H1 (cell line): ENCODE measurements at regions not wholly inside any gene's neighbourhood (a gene's known extent, or its start where the extent isn't known, plus 50 kb on each side); places are given as distances from the start of the nearest gene placed in this dataset.
A peak's percentile ranks its signal among the peaks of the same experiment; 100 is the strongest.

ENCODE experiments used
- BACH1 ChIP-seq: IDR thresholded peaks from 2 replicates; pipeline ENCODE4 v1.6.1; 2012; ENCODE audit warnings: low read length, improper control_type of control experiment
- CHD7 ChIP-seq: fragments of 300-600 bp; sonication (generic); IDR thresholded peaks from 2 replicates; pipeline ENCODE4 v1.7.1; 2012; ENCODE audit warnings: low read length, moderate library complexity, mild to moderate bottlenecking, inconsistent platforms; ENCODE audit not compliant: insufficient replicate concordance
- CTCF ChIP-seq, 3 experiments: IDR thresholded peaks; 1 replicate in 2 of 3; 2 replicates in 1 of 3; pipeline versions ENCODE4 v1.5.1 to v1.6.1; 2011; ENCODE audit warnings: low read length in 3 of 3, mild to moderate bottlenecking in 3 of 3, inconsistent platforms in 2 of 3, low read depth in 1 of 3, moderate library complexity in 1 of 3; ENCODE audit not compliant: insufficient read depth in 1 of 3; ENCODE audit errors: control extremely low read depth in 1 of 3
- EZH2 ChIP-seq: fragments of 200-600 bp; sonication (generic); IDR thresholded peaks from 2 replicates; pipeline ENCODE4 v1.7.1; 2012; ENCODE audit warnings: low read depth, mild to moderate bottlenecking, moderate library complexity, low read length, inconsistent platforms; ENCODE audit not compliant: severe bottlenecking
- FOSL1 ChIP-seq: IDR thresholded peaks from 2 replicates; pipeline ENCODE4 v1.6.1; 2011; ENCODE audit warnings: mild to moderate bottlenecking, low read depth, low read length, moderate library complexity; ENCODE audit not compliant: insufficient read depth
- RFX5 ChIP-seq: IDR thresholded peaks from 2 replicates; pipeline ENCODE4 v1.6.1; 2011; ENCODE audit warnings: low read depth, low read length, improper control_type of control experiment, borderline replicate concordance
- RXRA ChIP-seq: IDR thresholded peaks from 2 replicates; pipeline ENCODE4 v1.6.1; 2011; ENCODE audit warnings: low read depth, mild to moderate bottlenecking, low read length, moderate library complexity; ENCODE audit not compliant: insufficient read depth
- SP2 ChIP-seq: IDR thresholded peaks from 2 replicates; pipeline ENCODE4 v1.6.1; 2012; ENCODE audit warnings: mild to moderate bottlenecking, low read length, inconsistent platforms
- SRF ChIP-seq: IDR thresholded peaks from 2 replicates; pipeline ENCODE4 v1.6.1; 2011; ENCODE audit warnings: mild to moderate bottlenecking, low read depth, low read length, moderate library complexity

- TF ChIP-seq FOSL1: no peak
- no peak for TF ChIP-seq BACH1
- peak; percentile 72 to 89 (median 86) for TF ChIP-seq CTCF (IDR thresholded peaks at IDR 0.05; ENCODE audit: control extremely low read depth in 1 of 3, insufficient read depth in 1 of 3, low read depth in 1 of 3, low read length in 3 of 3)
- no peak for TF ChIP-seq SP2
- no peak for TF ChIP-seq EZH2
- no peak for TF ChIP-seq SRF
- TF ChIP-seq RXRA: no peak
- no peak for TF ChIP-seq CHD7
- TF ChIP-seq RFX5: no peak
Measured at GRCh38 chr14:87745507-87746118, 247.4 kb downstream of the GALC start (continued).
